ENCODE measurements at regions not wholly inside any gene's neighbourhood (a gene's known extent, or its start where the extent isn't known, plus 50 kb on each side); places are given as distances from the start of the nearest gene placed in this dataset.

GRCh38 chr5:145280806-145281205 is 554.3 kb downstream of the PRELID2 start:
- TF ChIP-seq ZNF70 (CRISPR knock-in tag; IDR thresholded peaks at IDR 0.05) (no peak), ZC3H10 (CRISPR knock-in tag; IDR thresholded peaks at IDR 0.05) (no peak), PATZ1 (CRISPR knock-in tag; IDR thresholded peaks at IDR 0.05; ENCODE audit: borderline replicate concordance) (no peak), TOX (CRISPR knock-in tag; IDR thresholded peaks at IDR 0.05; ENCODE audit: borderline replicate concordance) (no peak), OSR1 (CRISPR knock-in tag; IDR thresholded peaks at IDR 0.05) (no peak), RARB (CRISPR knock-in tag; IDR thresholded peaks at IDR 0.05) (no peak), ZFP30 (CRISPR knock-in tag; IDR thresholded peaks at IDR 0.05) (no peak)
